HEK293 (cell line): ENCODE measurements at regions not wholly inside any gene's neighbourhood (a gene's known extent, or its start where the extent isn't known, plus 50 kb on each side); places are given as distances from the start of the nearest gene placed in this dataset.

ENCODE experiments used
- CTCF ChIA-PET: fragments of 350-600 bp; formaldehyde crosslinking; extraction: SDS; loops from one replicate; lab custom pipeline; 2021; ENCODE audit warnings: antibody characterized with exemption; lab: Yijun Ruan, JAX
- POLR2A ChIA-PET: fragments of 300-600 bp; formaldehyde crosslinking; extraction: SDS; loops from one replicate; lab custom pipeline; 2020; ENCODE audit warnings: antibody characterized with exemption, inconsistent platforms; lab: Yijun Ruan, JAX
- H3K27ac ChIP-seq: fragments of 200-500 bp; sonication (Bioruptor generic); 2 replicates; pipeline ENCODE4 v1.5.1; 2014; ENCODE audit warnings: low read depth, low read length, control low read depth, inconsistent platforms; ENCODE audit errors: extremely low read depth
- H3K36me3 ChIP-seq, 2 experiments: fragments of 200-500 bp in 1 of 2; sonication (Bioruptor generic) in 1 of 2; 1 replicate in 1 of 2; 2 replicates in 1 of 2; pipeline ENCODE4 v1.5.1; 2014 to 2017; ENCODE audit warnings: inconsistent platforms in 2 of 2, low read length in 2 of 2; ENCODE audit not compliant: control insufficient read depth in 2 of 2, insufficient read depth in 1 of 2
- H3K4me1 ChIP-seq: fragments of 200-500 bp; sonication (Bioruptor generic); 2 replicates; pipeline ENCODE4 v1.5.1; 2014; ENCODE audit warnings: mild to moderate bottlenecking, low read length, inconsistent platforms; ENCODE audit not compliant: control insufficient read depth, insufficient read depth
- H3K4me3 ChIP-seq: 2 replicates; pipeline ENCODE4 v1.5.1; 2011; ENCODE audit warnings: low read depth, mild to moderate bottlenecking, control low read depth, low read length, moderate library complexity
- H3K9me3 ChIP-seq: fragments of 200-500 bp; sonication (Bioruptor generic); 2 replicates; pipeline ENCODE4 v1.5.1; 2014; ENCODE audit warnings: low read depth, low read length, inconsistent platforms; ENCODE audit not compliant: control insufficient read depth, insufficient read depth
- KLF16 ChIP-seq: fragments of 450-650 bp; formaldehyde crosslinking; IDR thresholded peaks from 2 replicates; pipeline ENCODE4 v1.5.1; 2017; ENCODE audit warnings: missing biosample characterization, missing genetic modification characterization
- SETDB1 ChIP-seq: IDR thresholded peaks from one replicate; pipeline ENCODE4 v1.6.1; 2017; ENCODE audit warnings: mild to moderate bottlenecking, low read length, moderate library complexity, mixed read lengths; ENCODE audit not compliant: insufficient read length
- ZBTB48 ChIP-seq: fragments of 450-650 bp; formaldehyde crosslinking; IDR thresholded peaks from 2 replicates; pipeline ENCODE4 v1.5.1; 2016; ENCODE audit warnings: missing biosample characterization, missing genetic modification characterization
- ZFP3 ChIP-seq: fragments of 450-650 bp; formaldehyde crosslinking; IDR thresholded peaks from 2 replicates; pipeline ENCODE4 v1.5.1; 2016; ENCODE audit warnings: low read depth, missing biosample characterization, missing genetic modification characterization
- ZFP37 ChIP-seq: fragments of 450-650 bp; formaldehyde crosslinking; IDR thresholded peaks from 2 replicates; pipeline ENCODE4 v1.5.1; 2016; ENCODE audit warnings: missing biosample characterization, missing genetic modification characterization
- ZNF169 ChIP-seq: fragments of 450-650 bp; formaldehyde crosslinking; IDR thresholded peaks from 2 replicates; pipeline ENCODE4 v1.5.1; 2016; ENCODE audit warnings: missing biosample characterization, missing genetic modification characterization
- ZNF174 ChIP-seq: fragments of 450-650 bp; formaldehyde crosslinking; IDR thresholded peaks from 2 replicates; pipeline ENCODE4 v1.5.0; 2017; ENCODE audit warnings: missing biosample characterization, mild to moderate bottlenecking, missing genetic modification characterization
- ZNF184 ChIP-seq: fragments of 450-650 bp; IDR thresholded peaks from 2 replicates; pipeline ENCODE4 v1.5.1; 2018; ENCODE audit warnings: missing biosample characterization, mild to moderate bottlenecking, missing genetic modification characterization
- ZNF211 ChIP-seq: fragments of 450-650 bp; formaldehyde crosslinking; IDR thresholded peaks from 2 replicates; pipeline ENCODE4 v1.5.1; 2016; ENCODE audit warnings: low read depth, missing biosample characterization, missing genetic modification characterization
- ZNF24 ChIP-seq: fragments of 450-650 bp; formaldehyde crosslinking; IDR thresholded peaks from 2 replicates; pipeline ENCODE4 v1.5.1; 2016; ENCODE audit warnings: missing biosample characterization, missing genetic modification characterization
- ZNF416 ChIP-seq: fragments of 450-650 bp; formaldehyde crosslinking; IDR thresholded peaks from 2 replicates; pipeline ENCODE4 v1.5.1; 2016; ENCODE audit warnings: missing biosample characterization, missing genetic modification characterization
- ZNF529 ChIP-seq: fragments of 450-650 bp; formaldehyde crosslinking; IDR thresholded peaks from 2 replicates; pipeline ENCODE4 v1.5.1; 2017; ENCODE audit warnings: missing genetic modification characterization, missing biosample characterization; ENCODE audit not compliant: insufficient replicate concordance
- ZNF555 ChIP-seq: fragments of 450-650 bp; formaldehyde crosslinking; conservative IDR thresholded peaks from 2 replicates; pipeline ENCODE4 v1.5.1; 2017; ENCODE audit warnings: missing biosample characterization, mild to moderate bottlenecking, missing genetic modification characterization, inconsistent platforms
- ZNF621 ChIP-seq: fragments of 450-650 bp; formaldehyde crosslinking; IDR thresholded peaks from 2 replicates; pipeline ENCODE4 v1.5.1; 2017; ENCODE audit warnings: missing biosample characterization, missing genetic modification characterization
- TF ChIP-seq, protein P1 (sequence below): fragments of 450-650 bp; formaldehyde crosslinking; IDR thresholded peaks from 2 replicates; pipeline ENCODE4 v1.5.1; 2016; ENCODE audit warnings: missing biosample characterization, missing genetic modification characterization
- TF ChIP-seq, protein P2 (sequence below): fragments of 450-650 bp; formaldehyde crosslinking; IDR thresholded peaks from 2 replicates; pipeline ENCODE4 v1.5.1; 2016; ENCODE audit warnings: missing biosample characterization, missing genetic modification characterization, borderline replicate concordance
- TF ChIP-seq, protein P3 (sequence below): fragments of 450-650 bp; formaldehyde crosslinking; IDR thresholded peaks from 2 replicates; pipeline ENCODE4 v1.5.1; 2016; ENCODE audit warnings: missing biosample characterization, missing genetic modification characterization

DNA sequence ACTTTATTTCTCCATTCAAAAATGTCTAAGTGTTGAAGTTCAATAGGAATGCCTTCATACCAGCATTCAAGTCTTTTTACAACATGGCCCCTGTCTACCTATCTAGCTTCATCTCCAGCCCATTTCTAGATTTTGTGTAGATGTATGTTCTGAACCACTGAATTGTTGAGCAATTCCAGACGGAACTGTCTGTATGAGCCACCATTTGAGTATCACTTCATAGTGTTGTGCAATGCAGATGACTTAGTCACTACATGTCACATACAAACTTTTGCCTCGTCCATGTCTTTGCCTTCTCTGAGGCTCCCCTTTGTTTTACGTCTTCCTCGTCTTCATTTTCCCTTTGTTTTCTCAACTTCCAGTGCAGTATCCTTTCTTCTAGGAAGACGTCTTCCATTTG, 118.1 kb downstream of the INHBA start (continued):
- TF ChIP-seq, protein P1, sequence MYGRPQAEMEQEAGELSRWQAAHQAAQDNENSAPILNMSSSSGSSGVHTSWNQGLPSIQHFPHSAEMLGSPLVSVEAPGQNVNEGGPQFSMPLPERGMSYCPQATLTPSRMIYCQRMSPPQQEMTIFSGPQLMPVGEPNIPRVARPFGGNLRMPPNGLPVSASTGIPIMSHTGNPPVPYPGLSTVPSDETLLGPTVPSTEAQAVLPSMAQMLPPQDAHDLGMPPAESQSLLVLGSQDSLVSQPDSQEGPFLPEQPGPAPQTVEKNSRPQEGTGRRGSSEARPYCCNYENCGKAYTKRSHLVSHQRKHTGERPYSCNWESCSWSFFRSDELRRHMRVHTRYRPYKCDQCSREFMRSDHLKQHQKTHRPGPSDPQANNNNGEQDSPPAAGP (tag by site-specific recombination), result no peak
- TF ChIP-seq ZNF416 (tag by site-specific recombination) (no peak), ZFP37 (tag by site-specific recombination) (no peak)
- TF ChIP-seq, protein P2, sequence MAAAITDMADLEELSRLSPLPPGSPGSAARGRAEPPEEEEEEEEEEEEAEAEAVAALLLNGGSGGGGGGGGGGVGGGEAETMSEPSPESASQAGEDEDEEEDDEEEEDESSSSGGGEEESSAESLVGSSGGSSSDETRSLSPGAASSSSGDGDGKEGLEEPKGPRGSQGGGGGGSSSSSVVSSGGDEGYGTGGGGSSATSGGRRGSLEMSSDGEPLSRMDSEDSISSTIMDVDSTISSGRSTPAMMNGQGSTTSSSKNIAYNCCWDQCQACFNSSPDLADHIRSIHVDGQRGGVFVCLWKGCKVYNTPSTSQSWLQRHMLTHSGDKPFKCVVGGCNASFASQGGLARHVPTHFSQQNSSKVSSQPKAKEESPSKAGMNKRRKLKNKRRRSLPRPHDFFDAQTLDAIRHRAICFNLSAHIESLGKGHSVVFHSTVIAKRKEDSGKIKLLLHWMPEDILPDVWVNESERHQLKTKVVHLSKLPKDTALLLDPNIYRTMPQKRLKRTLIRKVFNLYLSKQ (tag by site-specific recombination), result no peak

DNA sequence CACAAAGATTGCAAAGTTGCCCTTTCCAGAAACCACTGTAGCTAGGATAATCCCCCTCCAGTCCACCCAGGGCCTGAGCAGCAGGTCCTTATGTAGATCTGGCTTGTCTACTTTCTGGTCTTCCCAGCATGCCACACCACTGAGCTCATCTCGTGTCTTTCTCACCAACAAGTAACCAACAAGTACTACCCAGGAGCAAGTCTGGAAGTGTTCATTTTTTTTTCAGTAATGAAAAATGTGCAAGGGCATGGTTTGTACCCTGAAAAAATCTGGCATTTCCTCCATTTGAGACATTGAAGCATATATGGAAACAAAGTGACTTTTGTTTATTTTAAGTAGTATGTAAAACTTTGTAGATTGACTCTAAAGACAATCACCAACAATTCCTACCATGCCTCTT, 120.8 kb downstream of the INHBA start:
- H3K36me3 ChIP-seq, result no peaks in the 10 kb centered on the region
- no peak for TF ChIP-seq ZBTB48 (tag by site-specific recombination)
- TF ChIP-seq ZFP3, result no peak
- no peak for TF ChIP-seq ZNF529
- no peak for TF ChIP-seq ZNF555 (tag by site-specific recombination)

DNA sequence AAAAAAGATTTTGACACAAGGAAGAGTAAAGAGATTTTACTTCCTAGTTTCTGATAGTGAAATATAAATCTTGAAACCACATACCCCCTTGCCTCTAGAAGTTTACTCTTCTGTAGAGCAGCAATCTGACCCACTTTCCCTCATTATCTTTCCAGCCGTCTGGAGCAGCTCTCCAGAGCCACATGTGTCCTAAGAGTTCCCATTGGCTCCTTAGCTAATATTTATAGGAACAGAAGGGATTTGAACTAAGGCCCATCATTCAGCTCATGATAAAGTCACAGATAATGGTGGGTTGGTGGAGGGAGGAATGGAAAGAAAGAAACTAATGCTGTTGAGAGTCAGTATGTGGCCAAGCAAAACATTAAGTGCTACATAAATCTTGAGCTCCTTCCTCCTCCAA, 121.8 kb downstream of the INHBA start:
- TF ChIP-seq, protein P2 (tag by site-specific recombination), result no peak
- TF ChIP-seq KLF16 (tag by site-specific recombination), result no peak
- TF ChIP-seq SETDB1, result no peak
- TF ChIP-seq ZNF621 (tag by site-specific recombination), result no peak
- TF ChIP-seq, protein P3, sequence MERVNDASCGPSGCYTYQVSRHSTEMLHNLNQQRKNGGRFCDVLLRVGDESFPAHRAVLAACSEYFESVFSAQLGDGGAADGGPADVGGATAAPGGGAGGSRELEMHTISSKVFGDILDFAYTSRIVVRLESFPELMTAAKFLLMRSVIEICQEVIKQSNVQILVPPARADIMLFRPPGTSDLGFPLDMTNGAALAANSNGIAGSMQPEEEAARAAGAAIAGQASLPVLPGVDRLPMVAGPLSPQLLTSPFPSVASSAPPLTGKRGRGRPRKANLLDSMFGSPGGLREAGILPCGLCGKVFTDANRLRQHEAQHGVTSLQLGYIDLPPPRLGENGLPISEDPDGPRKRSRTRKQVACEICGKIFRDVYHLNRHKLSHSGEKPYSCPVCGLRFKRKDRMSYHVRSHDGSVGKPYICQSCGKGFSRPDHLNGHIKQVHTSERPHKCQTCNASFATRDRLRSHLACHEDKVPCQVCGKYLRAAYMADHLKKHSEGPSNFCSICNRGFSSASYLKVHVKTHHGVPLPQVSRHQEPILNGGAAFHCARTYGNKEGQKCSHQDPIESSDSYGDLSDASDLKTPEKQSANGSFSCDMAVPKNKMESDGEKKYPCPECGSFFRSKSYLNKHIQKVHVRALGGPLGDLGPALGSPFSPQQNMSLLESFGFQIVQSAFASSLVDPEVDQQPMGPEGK (tag by site-specific recombination), result no peak
- TF ChIP-seq ZNF169, result no peak
- no peak for TF ChIP-seq ZNF211 (tag by site-specific recombination)
- no peak for TF ChIP-seq ZNF24 (tag by site-specific recombination)
- TF ChIP-seq ZNF184 (tag by site-specific recombination), result no peak
- TF ChIP-seq ZNF174, result no peak
- Histone ChIP-seq H3K27ac (no peak overlapping the region), H3K4me3 (no peak overlapping the region), H3K4me1 (no peaks in the 10 kb centered on the region), H3K9me3 (no peaks in the 10 kb centered on the region), H3K36me3 (no peaks in the 10 kb centered on the region)
- CTCF ChIA-PET, result interaction anchor here (0.7 kb wide), 1 partner anchor 19 kb away, joined by 3 read pairs; no protein-coding TSS in a partner anchor
- POLR2A ChIA-PET, result no interaction called here

More for the DNA sequence above, 120.8 kb downstream of the INHBA start:
- ChIA-PET CTCF (no interaction called here), POLR2A (no interaction called here)
- H3K4me3 ChIP-seq, result no peak overlapping the region
- no peaks in the 10 kb centered on the region for H3K4me1 ChIP-seq
- H3K27ac ChIP-seq, result no peak overlapping the region
- H3K9me3 ChIP-seq, result no peaks in the 10 kb centered on the region
